Hepatocyte (in vitro differentiated cells): ENCODE measurements at regions not wholly inside any gene's neighbourhood (a gene's known extent, or its start where the extent isn't known, plus 50 kb on each side); places are given as distances from the start of the nearest gene placed in this dataset.
A peak's percentile ranks its signal among the peaks of the same experiment; 100 is the strongest.

Experiments used
- DNase-seq: peaks from one replicate; pipeline ENCODE4 v3.0.0-alpha.2; 2016; ENCODE audit warnings: low spot score
- H2AFZ ChIP-seq: fragments of 200-600 bp; sonication (generic); 2 replicates; pipeline ENCODE4 v1.6.0; 2016; ENCODE audit warnings: antibody characterized with exemption, mild to moderate bottlenecking
- H3K27ac ChIP-seq: fragments of 200-600 bp; sonication (generic); 2 replicates; pipeline ENCODE4 v1.5.1; 2016; ENCODE audit warnings: mild to moderate bottlenecking
- H3K27me3 ChIP-seq: fragments of 200-600 bp; sonication (generic); 2 replicates; pipeline ENCODE4 v1.6.1; 2016
- H3K36me3 ChIP-seq: fragments of 200-600 bp; sonication (generic); replicated peaks from 2 replicates; pipeline ENCODE4 v1.5.1; 2016; ENCODE audit warnings: low read depth; ENCODE audit not compliant: insufficient read depth
- H3K4me1 ChIP-seq: fragments of 200-600 bp; sonication (generic); 2 replicates; pipeline ENCODE4 v1.5.1; 2016; ENCODE audit warnings: mild to moderate bottlenecking, moderate library complexity; ENCODE audit not compliant: insufficient read depth
- H3K4me2 ChIP-seq: fragments of 200-600 bp; sonication (generic); 2 replicates; pipeline ENCODE4 v1.6.0; 2016
- H3K4me3 ChIP-seq: fragments of 200-600 bp; sonication (generic); 2 replicates; pipeline ENCODE4 v1.5.1; 2016; ENCODE audit warnings: mild to moderate bottlenecking
- H3K79me2 ChIP-seq: fragments of 200-600 bp; sonication (generic); 2 replicates; pipeline ENCODE4 v1.6.0; 2017; ENCODE audit warnings: mild to moderate bottlenecking
- H3K9me2 ChIP-seq: fragments of 200-600 bp; sonication (generic); replicated peaks from 2 replicates; pipeline ENCODE4 v1.6.0; 2017; ENCODE audit warnings: mild to moderate bottlenecking; ENCODE audit not compliant: insufficient read depth
- H3K9me3 ChIP-seq: fragments of 200-600 bp; sonication (generic); 2 replicates; pipeline ENCODE4 v1.5.1; 2016; ENCODE audit warnings: low read depth, mild to moderate bottlenecking
- H4K20me1 ChIP-seq: fragments of 200-600 bp; sonication (generic); 2 replicates; pipeline ENCODE4 v1.6.0; 2016; ENCODE audit warnings: mild to moderate bottlenecking; ENCODE audit not compliant: insufficient read depth, poor library complexity, severe bottlenecking
- EZH2 ChIP-seq: fragments of 200-600 bp; sonication (generic); IDR thresholded peaks from 2 replicates; pipeline ENCODE4 v1.6.1; 2016; ENCODE audit warnings: antibody characterized with exemption, mild to moderate bottlenecking, borderline replicate concordance
- EZH2phosphoT487 ChIP-seq: fragments of 200-600 bp; sonication (generic); IDR thresholded peaks from one replicate; pipeline ENCODE4 v1.6.1; 2018; ENCODE audit warnings: antibody characterized with exemption, mild to moderate bottlenecking, low read depth, moderate library complexity; ENCODE audit not compliant: unreplicated experiment, severe bottlenecking
- WGBS: methylation state at CpG from one replicate; pipeline ENCODE4 v1.1.6; 2016; ENCODE audit warnings: low lambda C conversion rate; ENCODE audit errors: missing lambda C conversion rate; 5-methylcytosine and 5-hydroxymethylcytosine counted together
- TF ChIP-seq, protein P1 (sequence below): fragments of 200-600 bp; sonication (generic); IDR thresholded peaks from 2 replicates; pipeline ENCODE4 v1.5.1; 2016; ENCODE audit warnings: antibody characterized with exemption, mild to moderate bottlenecking; ENCODE audit not compliant: poor library complexity

DNA sequence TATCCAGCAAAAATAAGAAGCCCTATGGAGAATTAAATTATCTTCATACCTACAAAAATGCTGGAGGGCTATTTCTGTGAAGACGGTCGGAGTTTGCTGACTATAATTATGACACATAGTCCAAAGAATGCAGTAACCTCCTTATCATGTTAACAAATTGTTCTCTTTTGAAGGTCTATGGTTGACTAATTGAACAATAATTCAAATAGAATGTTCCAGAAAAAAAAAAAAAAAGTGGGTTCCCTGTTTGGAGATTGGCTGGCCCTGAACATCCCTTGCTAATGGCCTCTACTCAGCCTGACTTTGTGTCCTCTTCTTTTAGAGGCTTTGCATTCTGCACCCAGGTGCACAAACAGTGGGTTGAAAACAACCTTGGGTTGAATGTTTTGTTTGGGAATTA is 82.8 kb upstream of the CCBE1 start:
- Histone ChIP-seq H3K27me3 (no peaks in the 10 kb centered on the region), H3K27ac (no peak overlapping the region), H4K20me1 (no peaks in the 10 kb centered on the region), H3K4me2 (no peak overlapping the region), H3K9me2 (no peaks in the 10 kb centered on the region), H3K79me2 (no peaks in the 10 kb centered on the region), H3K4me1 (peaks cover 5% of the 10 kb centered on the region), H3K36me3 (no peaks in the 10 kb centered on the region), H2AFZ (no peak overlapping the region), H3K9me3 (no peaks in the 10 kb centered on the region), H3K4me3 (no peak overlapping the region)
- TF ChIP-seq EZH2 (no peak), EZH2phosphoT487 (no peak)
- TF ChIP-seq, protein P1, sequence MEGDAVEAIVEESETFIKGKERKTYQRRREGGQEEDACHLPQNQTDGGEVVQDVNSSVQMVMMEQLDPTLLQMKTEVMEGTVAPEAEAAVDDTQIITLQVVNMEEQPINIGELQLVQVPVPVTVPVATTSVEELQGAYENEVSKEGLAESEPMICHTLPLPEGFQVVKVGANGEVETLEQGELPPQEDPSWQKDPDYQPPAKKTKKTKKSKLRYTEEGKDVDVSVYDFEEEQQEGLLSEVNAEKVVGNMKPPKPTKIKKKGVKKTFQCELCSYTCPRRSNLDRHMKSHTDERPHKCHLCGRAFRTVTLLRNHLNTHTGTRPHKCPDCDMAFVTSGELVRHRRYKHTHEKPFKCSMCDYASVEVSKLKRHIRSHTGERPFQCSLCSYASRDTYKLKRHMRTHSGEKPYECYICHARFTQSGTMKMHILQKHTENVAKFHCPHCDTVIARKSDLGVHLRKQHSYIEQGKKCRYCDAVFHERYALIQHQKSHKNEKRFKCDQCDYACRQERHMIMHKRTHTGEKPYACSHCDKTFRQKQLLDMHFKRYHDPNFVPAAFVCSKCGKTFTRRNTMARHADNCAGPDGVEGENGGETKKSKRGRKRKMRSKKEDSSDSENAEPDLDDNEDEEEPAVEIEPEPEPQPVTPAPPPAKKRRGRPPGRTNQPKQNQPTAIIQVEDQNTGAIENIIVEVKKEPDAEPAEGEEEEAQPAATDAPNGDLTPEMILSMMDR: no peak
- DNase-seq: peak; percentile 5
- WGBS: 33% methylated on average over 2 of the region's 2 CpGs

DNA sequence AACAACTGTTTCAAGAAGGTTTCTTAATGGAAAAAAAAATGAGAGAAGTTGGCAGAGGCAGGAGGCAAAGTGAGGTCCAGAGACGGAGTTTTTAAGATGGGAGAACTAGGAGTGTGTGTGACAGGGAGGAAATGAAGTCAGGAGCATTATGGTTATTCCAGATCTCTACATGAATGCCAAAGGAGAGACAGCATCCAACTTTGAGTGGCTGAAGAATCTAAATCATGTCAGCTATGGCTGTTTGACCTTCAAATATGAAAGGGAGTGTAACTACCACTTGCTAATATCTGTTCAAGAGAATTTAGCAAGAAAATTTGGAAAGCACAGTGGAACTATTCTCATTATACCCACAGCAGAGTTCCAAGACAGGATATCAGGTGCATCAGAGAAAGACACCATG is 81.2 kb upstream of the CCBE1 start:
- Histone ChIP-seq H3K4me1 (peaks cover 5% of the 10 kb centered on the region), H4K20me1 (no peaks in the 10 kb centered on the region), H3K4me2 (no peak overlapping the region), H3K27me3 (no peaks in the 10 kb centered on the region), H3K9me2 (no peaks in the 10 kb centered on the region), H3K27ac (no peak overlapping the region), H2AFZ (no peak overlapping the region), H3K4me3 (no peak overlapping the region), H3K79me2 (no peaks in the 10 kb centered on the region), H3K36me3 (no peaks in the 10 kb centered on the region), H3K9me3 (no peaks in the 10 kb centered on the region)
- no peak for TF ChIP-seq EZH2phosphoT487
- TF ChIP-seq EZH2: no peak
- TF ChIP-seq, protein P1: no peak
- WGBS: 93% methylated on average over 1 of the region's 1 CpG
- DNase-seq: no peak

DNA sequence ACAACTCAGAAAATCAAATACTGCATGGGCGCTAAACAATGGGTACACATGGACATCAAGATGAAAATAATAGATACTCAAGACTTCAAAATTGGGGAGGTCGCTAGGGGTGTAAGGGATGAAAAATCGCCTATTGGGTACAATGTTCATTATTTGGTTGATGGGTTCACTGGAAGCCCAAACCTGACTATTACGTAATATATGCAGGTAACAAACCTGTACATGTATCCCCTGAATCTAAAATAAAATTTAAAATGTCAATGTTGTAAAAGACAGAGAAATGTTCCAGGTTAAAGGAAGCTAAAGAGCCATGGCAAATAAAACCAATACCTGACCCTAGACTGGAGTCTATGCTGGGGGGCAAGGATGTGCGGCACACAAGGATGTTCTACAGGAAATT is 80.4 kb upstream of the CCBE1 start:
- Histone ChIP-seq H4K20me1 (no peaks in the 10 kb centered on the region), H2AFZ (no peak overlapping the region), H3K27ac (no peak overlapping the region), H3K36me3 (no peaks in the 10 kb centered on the region), H3K9me2 (no peaks in the 10 kb centered on the region), H3K9me3 (no peaks in the 10 kb centered on the region), H3K79me2 (no peaks in the 10 kb centered on the region), H3K4me1 (peaks cover 5% of the 10 kb centered on the region), H3K27me3 (no peaks in the 10 kb centered on the region), H3K4me2 (no peak overlapping the region), H3K4me3 (no peak overlapping the region)
- WGBS: over 99% methylated on average over 5 of the region's 5 CpGs
- no peak for DNase-seq
- TF ChIP-seq EZH2phosphoT487: no peak
- TF ChIP-seq, protein P1: no peak
- no peak for TF ChIP-seq EZH2
